H1 (cell line): ENCODE measurements at regions not wholly inside any gene's neighbourhood (a gene's known extent, or its start where the extent isn't known, plus 50 kb on each side); places are given as distances from the start of the nearest gene placed in this dataset.

Experiments
- EGR1 ChIP-seq: IDR thresholded peaks from 2 replicates; pipeline ENCODE4 v1.6.1; 2011; ENCODE audit warnings: low read depth, low read length, borderline replicate concordance
- RNF2 ChIP-seq: fragments of 200-900, 300-1000 bp; sonication (generic); IDR thresholded peaks from 2 replicates; pipeline ENCODE4 v1.7.1; 2016; ENCODE audit warnings: borderline replicate concordance, low read depth, mild to moderate bottlenecking, antibody characterized with exemption, low read length; ENCODE audit not compliant: poor library complexity, severe bottlenecking; ENCODE audit errors: missing control alignments
- TAF7 ChIP-seq: optimal IDR thresholded peaks from 2 replicates; pipeline ENCODE3; 2011; ENCODE audit warnings: low read depth, mild to moderate bottlenecking, inconsistent platforms, low read length, moderate library complexity, borderline replicate concordance
- TCF12 ChIP-seq: IDR thresholded peaks from 2 replicates; pipeline ENCODE4 v1.6.1; 2011; ENCODE audit warnings: low read depth, mild to moderate bottlenecking, low read length
- TF ChIP-seq, protein P1 (sequence below): fragments of 300-600 bp; sonication (generic); IDR thresholded peaks from 2 replicates; pipeline ENCODE4 v1.7.1; 2012; ENCODE audit warnings: low read length, moderate library complexity, mild to moderate bottlenecking, inconsistent platforms; ENCODE audit not compliant: insufficient replicate concordance
- TF ChIP-seq, protein P2 (sequence below): IDR thresholded peaks from 2 replicates; pipeline ENCODE4 v1.6.1; 2012; ENCODE audit warnings: low read length, inconsistent platforms
- TF ChIP-seq, protein P3 (sequence below), 3 experiments: IDR thresholded peaks; 1 replicate in 2 of 3; 2 replicates in 1 of 3; pipeline versions ENCODE4 v1.5.1 to v1.6.1; 2011; ENCODE audit warnings: low read length in 3 of 3, mild to moderate bottlenecking in 3 of 3, inconsistent platforms in 2 of 3, low read depth in 1 of 3, moderate library complexity in 1 of 3; ENCODE audit not compliant: insufficient read depth in 1 of 3; ENCODE audit errors: control extremely low read depth in 1 of 3

DNA sequence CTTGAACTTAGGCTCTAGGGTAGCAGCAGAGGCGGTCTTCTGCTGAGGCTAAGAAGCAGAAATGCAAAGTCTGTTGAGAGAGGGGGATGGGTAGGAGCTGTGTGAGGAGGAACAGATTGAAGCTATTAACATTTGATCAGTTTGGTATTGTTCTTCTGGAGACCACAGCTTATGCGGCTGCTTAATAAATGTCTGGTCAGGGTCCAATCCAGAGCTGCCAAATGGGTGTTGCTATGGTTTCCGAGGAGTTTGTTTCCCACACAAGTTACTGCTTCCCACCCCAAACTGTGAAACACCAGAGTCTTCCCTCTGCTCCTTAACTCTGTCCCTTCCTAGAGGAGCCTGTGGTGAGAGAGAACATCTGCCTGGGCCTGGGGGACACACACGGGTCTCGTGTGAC is 142.2 kb upstream of the KLF4 start (continued):
- TF ChIP-seq, protein P1, sequence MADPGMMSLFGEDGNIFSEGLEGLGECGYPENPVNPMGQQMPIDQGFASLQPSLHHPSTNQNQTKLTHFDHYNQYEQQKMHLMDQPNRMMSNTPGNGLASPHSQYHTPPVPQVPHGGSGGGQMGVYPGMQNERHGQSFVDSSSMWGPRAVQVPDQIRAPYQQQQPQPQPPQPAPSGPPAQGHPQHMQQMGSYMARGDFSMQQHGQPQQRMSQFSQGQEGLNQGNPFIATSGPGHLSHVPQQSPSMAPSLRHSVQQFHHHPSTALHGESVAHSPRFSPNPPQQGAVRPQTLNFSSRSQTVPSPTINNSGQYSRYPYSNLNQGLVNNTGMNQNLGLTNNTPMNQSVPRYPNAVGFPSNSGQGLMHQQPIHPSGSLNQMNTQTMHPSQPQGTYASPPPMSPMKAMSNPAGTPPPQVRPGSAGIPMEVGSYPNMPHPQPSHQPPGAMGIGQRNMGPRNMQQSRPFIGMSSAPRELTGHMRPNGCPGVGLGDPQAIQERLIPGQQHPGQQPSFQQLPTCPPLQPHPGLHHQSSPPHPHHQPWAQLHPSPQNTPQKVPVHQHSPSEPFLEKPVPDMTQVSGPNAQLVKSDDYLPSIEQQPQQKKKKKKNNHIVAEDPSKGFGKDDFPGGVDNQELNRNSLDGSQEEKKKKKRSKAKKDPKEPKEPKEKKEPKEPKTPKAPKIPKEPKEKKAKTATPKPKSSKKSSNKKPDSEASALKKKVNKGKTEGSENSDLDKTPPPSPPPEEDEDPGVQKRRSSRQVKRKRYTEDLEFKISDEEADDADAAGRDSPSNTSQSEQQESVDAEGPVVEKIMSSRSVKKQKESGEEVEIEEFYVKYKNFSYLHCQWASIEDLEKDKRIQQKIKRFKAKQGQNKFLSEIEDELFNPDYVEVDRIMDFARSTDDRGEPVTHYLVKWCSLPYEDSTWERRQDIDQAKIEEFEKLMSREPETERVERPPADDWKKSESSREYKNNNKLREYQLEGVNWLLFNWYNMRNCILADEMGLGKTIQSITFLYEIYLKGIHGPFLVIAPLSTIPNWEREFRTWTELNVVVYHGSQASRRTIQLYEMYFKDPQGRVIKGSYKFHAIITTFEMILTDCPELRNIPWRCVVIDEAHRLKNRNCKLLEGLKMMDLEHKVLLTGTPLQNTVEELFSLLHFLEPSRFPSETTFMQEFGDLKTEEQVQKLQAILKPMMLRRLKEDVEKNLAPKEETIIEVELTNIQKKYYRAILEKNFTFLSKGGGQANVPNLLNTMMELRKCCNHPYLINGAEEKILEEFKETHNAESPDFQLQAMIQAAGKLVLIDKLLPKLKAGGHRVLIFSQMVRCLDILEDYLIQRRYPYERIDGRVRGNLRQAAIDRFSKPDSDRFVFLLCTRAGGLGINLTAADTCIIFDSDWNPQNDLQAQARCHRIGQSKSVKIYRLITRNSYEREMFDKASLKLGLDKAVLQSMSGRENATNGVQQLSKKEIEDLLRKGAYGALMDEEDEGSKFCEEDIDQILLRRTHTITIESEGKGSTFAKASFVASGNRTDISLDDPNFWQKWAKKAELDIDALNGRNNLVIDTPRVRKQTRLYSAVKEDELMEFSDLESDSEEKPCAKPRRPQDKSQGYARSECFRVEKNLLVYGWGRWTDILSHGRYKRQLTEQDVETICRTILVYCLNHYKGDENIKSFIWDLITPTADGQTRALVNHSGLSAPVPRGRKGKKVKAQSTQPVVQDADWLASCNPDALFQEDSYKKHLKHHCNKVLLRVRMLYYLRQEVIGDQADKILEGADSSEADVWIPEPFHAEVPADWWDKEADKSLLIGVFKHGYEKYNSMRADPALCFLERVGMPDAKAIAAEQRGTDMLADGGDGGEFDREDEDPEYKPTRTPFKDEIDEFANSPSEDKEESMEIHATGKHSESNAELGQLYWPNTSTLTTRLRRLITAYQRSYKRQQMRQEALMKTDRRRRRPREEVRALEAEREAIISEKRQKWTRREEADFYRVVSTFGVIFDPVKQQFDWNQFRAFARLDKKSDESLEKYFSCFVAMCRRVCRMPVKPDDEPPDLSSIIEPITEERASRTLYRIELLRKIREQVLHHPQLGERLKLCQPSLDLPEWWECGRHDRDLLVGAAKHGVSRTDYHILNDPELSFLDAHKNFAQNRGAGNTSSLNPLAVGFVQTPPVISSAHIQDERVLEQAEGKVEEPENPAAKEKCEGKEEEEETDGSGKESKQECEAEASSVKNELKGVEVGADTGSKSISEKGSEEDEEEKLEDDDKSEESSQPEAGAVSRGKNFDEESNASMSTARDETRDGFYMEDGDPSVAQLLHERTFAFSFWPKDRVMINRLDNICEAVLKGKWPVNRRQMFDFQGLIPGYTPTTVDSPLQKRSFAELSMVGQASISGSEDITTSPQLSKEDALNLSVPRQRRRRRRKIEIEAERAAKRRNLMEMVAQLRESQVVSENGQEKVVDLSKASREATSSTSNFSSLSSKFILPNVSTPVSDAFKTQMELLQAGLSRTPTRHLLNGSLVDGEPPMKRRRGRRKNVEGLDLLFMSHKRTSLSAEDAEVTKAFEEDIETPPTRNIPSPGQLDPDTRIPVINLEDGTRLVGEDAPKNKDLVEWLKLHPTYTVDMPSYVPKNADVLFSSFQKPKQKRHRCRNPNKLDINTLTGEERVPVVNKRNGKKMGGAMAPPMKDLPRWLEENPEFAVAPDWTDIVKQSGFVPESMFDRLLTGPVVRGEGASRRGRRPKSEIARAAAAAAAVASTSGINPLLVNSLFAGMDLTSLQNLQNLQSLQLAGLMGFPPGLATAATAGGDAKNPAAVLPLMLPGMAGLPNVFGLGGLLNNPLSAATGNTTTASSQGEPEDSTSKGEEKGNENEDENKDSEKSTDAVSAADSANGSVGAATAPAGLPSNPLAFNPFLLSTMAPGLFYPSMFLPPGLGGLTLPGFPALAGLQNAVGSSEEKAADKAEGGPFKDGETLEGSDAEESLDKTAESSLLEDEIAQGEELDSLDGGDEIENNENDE, result no peak
- TF ChIP-seq, protein P2, sequence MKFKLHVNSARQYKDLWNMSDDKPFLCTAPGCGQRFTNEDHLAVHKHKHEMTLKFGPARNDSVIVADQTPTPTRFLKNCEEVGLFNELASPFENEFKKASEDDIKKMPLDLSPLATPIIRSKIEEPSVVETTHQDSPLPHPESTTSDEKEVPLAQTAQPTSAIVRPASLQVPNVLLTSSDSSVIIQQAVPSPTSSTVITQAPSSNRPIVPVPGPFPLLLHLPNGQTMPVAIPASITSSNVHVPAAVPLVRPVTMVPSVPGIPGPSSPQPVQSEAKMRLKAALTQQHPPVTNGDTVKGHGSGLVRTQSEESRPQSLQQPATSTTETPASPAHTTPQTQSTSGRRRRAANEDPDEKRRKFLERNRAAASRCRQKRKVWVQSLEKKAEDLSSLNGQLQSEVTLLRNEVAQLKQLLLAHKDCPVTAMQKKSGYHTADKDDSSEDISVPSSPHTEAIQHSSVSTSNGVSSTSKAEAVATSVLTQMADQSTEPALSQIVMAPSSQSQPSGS, result no peak
- no peak for TF ChIP-seq TCF12
- TF ChIP-seq, protein P3, sequence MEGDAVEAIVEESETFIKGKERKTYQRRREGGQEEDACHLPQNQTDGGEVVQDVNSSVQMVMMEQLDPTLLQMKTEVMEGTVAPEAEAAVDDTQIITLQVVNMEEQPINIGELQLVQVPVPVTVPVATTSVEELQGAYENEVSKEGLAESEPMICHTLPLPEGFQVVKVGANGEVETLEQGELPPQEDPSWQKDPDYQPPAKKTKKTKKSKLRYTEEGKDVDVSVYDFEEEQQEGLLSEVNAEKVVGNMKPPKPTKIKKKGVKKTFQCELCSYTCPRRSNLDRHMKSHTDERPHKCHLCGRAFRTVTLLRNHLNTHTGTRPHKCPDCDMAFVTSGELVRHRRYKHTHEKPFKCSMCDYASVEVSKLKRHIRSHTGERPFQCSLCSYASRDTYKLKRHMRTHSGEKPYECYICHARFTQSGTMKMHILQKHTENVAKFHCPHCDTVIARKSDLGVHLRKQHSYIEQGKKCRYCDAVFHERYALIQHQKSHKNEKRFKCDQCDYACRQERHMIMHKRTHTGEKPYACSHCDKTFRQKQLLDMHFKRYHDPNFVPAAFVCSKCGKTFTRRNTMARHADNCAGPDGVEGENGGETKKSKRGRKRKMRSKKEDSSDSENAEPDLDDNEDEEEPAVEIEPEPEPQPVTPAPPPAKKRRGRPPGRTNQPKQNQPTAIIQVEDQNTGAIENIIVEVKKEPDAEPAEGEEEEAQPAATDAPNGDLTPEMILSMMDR (IDR thresholded peaks at IDR 0.05; ENCODE audit: control extremely low read depth in 1 of 3, insufficient read depth in 1 of 3, low read depth in 1 of 3, low read length in 3 of 3), result no peak
- no peak for TF ChIP-seq EGR1
- TF ChIP-seq TAF7, result no peak
- no peak for TF ChIP-seq RNF2
